ENCODE measurements at regions not wholly inside any gene's neighbourhood (a gene's known extent, or its start where the extent isn't known, plus 50 kb on each side); places are given as distances from the start of the nearest gene placed in this dataset.

GRCh38 chr6:156347656-156348055 lies 429.5 kb upstream of the ARID1B start:
- DNase-seq: no peak

- no peak for DNase-seq
Observed at GRCh38 chr6:156347246-156347645, 429.9 kb upstream of the ARID1B start.

- no peak for DNase-seq
Observed at GRCh38 chr6:156345700-156346099, 431.5 kb upstream of the ARID1B start.

GRCh38 chr6:156344491-156344890 lies 432.7 kb upstream of the ARID1B start:
- DNase-seq: no peak

GRCh38 chr6:156337801-156338200 lies 439.4 kb upstream of the ARID1B start:
- no peak for DNase-seq

GRCh38 chr6:156336733-156337132 lies 440.4 kb upstream of the ARID1B start:
- no peak for DNase-seq

- no peak for DNase-seq
Observed at GRCh38 chr6:156336089-156336488, 441.1 kb upstream of the ARID1B start.

GRCh38 chr6:156334966-156335365 lies 442.2 kb upstream of the ARID1B start:
- DNase-seq: no peak

- DNase-seq: no peak
Observed at GRCh38 chr6:156319707-156320106, 457.5 kb upstream of the ARID1B start.

- no peak for DNase-seq
Observed at GRCh38 chr6:156316583-156317125, 460.5 kb upstream of the ARID1B start.

- no peak for DNase-seq
Observed at GRCh38 chr6:156315146-156315545, 462.0 kb upstream of the ARID1B start.

GRCh38 chr6:156313037-156313436 lies 464.1 kb upstream of the ARID1B start:
- DNase-seq: no peak

GRCh38 chr6:156311291-156311690 lies 465.9 kb upstream of the ARID1B start:
- DNase-seq: no peak

- DNase-seq: no peak
Observed at GRCh38 chr6:156310701-156311100, 466.5 kb upstream of the ARID1B start.

- DNase-seq: no peak
Observed at GRCh38 chr6:156309017-156309416, 468.2 kb upstream of the ARID1B start.

- no peak for DNase-seq
Observed at GRCh38 chr6:156308604-156309003, 468.6 kb upstream of the ARID1B start.

GRCh38 chr6:156306531-156306930 lies 470.6 kb upstream of the ARID1B start:
- no peak for DNase-seq

GRCh38 chr6:156283091-156283490 lies 494.1 kb upstream of the ARID1B start:
- no peak for DNase-seq

- no peak for DNase-seq
Observed at GRCh38 chr6:156282087-156282486, 495.1 kb upstream of the ARID1B start.

GRCh38 chr6:156281266-156281665 lies 495.9 kb upstream of the ARID1B start:
- DNase-seq: no peak

- DNase-seq: no peak
Observed at GRCh38 chr6:156280065-156280464, 497.1 kb upstream of the ARID1B start.

- no peak for DNase-seq
Observed at GRCh38 chr6:156279261-156279969, 497.8 kb upstream of the ARID1B start.

GRCh38 chr6:156273065-156273711 lies 504.0 kb upstream of the ARID1B start:
- no peak for DNase-seq

GRCh38 chr6:156269751-156270369 lies 507.3 kb upstream of the ARID1B start:
- no peak for DNase-seq
